ENCODE measurements at regions not wholly inside any gene's neighbourhood (a gene's known extent, or its start where the extent isn't known, plus 50 kb on each side); places are given as distances from the start of the nearest gene placed in this dataset.

DNA sequence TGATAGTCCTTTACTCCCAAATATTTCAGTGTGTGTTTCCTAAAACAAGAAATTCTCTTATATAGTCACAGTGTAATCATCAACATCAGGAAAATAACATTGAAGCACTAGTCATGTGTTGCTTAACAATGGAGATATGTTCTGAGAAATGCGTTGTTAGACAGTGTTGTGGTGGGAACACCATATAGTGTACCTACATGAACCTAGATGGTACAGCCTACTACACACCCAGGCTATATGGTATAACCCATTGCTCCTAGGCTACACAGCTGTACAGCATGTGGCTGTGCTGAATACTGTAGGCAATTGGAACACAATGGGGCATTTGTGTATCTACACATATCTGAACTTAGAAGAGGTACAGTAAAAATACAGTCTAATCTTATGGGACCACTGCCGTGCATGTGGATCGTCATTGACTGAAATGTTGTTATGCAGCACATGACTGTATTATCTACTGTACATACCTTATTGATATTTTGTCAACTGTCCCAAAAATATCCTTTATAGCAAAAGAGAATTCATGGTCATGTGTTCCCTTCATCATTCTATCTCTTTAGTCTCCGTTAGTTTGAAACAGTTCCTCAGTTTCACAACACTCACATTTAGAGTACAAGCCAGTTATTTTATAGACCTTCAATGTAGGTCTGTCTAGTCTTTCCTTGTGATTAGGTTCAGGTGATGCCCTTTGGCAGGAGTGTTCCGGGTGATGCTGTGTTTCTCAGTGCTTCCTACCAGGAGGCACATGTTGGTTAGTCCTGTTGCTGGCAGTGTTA lies 109.7 kb downstream of the SLC25A47 start:
- WGBS, 2 donors = 82 to 94% methylated on average over 5 of the region's 5 CpGs
- Histone ChIP-seq H3K4me3 (no peak overlapping the region), H3K9me3 (ENCODE audit: control insufficient read depth in 4 of 4, insufficient read depth in 3 of 4, low read length in 3 of 4) (no peaks in the 10 kb centered on the region), H3K27ac (ENCODE audit: low read depth in 1 of 2, low read length in 1 of 2) (no peak overlapping the region), H3K9ac (ENCODE audit: insufficient read depth in 1 of 2, low read length in 2 of 2) (no peak overlapping the region), H3K4me1 (ENCODE audit: control insufficient read depth in 5 of 5, insufficient read depth in 5 of 5, low read length in 5 of 5) (peaks cover 0 to 18% (median 13%) of the 10 kb centered on the region in 5 donors), H3K36me3 (ENCODE audit: control insufficient read depth in 4 of 4, insufficient read depth in 4 of 4, low read length in 4 of 4) (no peaks in the 10 kb centered on the region), H3K27me3 (ENCODE audit: control insufficient read depth in 3 of 3, insufficient read depth in 3 of 3, low read length in 2 of 3) (no peaks in the 10 kb centered on the region)
- TF ChIP-seq CTCF (IDR thresholded peaks at IDR 0.05; ENCODE audit: control extremely low read depth, extremely low read depth) = no peak
- no peak for ATAC-seq (ENCODE audit: insufficient read depth, low FRiP score)
- no peak for DNase-seq

DNA sequence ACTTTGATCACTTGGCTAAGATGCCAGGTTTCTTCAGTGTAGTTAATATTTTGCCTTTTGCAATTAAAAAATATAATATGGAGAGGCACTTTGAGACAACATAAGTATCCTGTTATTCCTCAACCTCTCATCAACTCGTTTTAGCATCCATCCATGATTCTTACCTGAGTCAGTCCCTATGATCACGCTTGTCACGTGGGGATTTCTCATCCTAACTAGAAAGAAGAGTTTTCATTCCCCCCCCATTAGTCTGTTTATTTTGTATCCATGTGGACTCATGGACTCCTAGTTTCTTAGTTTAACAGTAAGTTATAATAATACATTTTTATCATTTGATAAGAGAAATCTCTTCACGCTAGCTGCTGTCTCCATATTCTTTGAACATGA lies 110.3 kb downstream of the SLC25A47 start:
- H3K4me3 ChIP-seq = no peak overlapping the region
- peaks cover 0 to 24% (median 13%) of the 10 kb centered on the region in 5 donors for H3K4me1 ChIP-seq (ENCODE audit: control insufficient read depth in 5 of 5, insufficient read depth in 5 of 5, low read length in 5 of 5)
- no peak overlapping the region for H3K27ac ChIP-seq (ENCODE audit: low read depth in 1 of 2, low read length in 1 of 2)
- WGBS, 2 donors = 87 to 95% methylated on average over 4 of the region's 4 CpGs
- no peak for TF ChIP-seq CTCF (IDR thresholded peaks at IDR 0.05; ENCODE audit: control extremely low read depth, extremely low read depth)
- ATAC-seq (ENCODE audit: insufficient read depth, low FRiP score) (no peak), DNase-seq (no peak)
- no peak overlapping the region for H3K9ac ChIP-seq (ENCODE audit: insufficient read depth in 1 of 2, low read length in 2 of 2)
- H3K36me3 ChIP-seq (ENCODE audit: control insufficient read depth in 4 of 4, insufficient read depth in 4 of 4, low read length in 4 of 4) = no peaks in the 10 kb centered on the region
- no peaks in the 10 kb centered on the region for H3K9me3 ChIP-seq (ENCODE audit: control insufficient read depth in 4 of 4, insufficient read depth in 3 of 4, low read length in 3 of 4)
- H3K27me3 ChIP-seq (ENCODE audit: control insufficient read depth in 3 of 3, insufficient read depth in 3 of 3, low read length in 2 of 3) = no peaks in the 10 kb centered on the region

DNA sequence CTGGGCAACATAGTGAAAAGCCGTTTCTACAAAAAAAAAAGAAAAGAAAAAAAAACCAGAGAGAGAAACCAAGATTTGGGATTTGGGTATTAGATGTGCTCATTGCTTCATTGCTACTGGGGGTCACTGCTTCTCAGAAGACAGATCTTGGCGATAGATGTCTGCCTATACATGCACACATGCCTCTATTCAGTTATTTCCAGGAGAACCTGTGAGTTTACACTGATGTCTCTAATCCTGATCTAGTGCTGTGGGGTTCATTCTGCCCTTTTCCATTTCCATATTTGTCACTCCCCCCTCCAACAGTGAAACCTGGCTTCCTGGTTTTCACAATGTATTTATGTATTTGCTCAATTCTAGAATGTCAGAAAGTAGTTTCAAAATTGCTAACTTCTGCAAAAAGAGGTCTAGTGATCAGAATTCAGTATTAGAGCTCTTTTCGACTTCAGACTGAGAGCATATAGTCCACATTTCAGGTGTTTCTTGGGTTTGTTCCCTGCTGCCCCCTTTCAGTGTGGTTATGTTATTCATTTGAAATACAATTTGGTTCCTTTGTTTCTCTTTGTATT lies 111.0 kb downstream of the SLC25A47 start:
- no peak overlapping the region for H3K9ac ChIP-seq (ENCODE audit: insufficient read depth in 1 of 2, low read length in 2 of 2)
- no peak overlapping the region for H3K4me3 ChIP-seq
- no peaks in the 10 kb centered on the region for H3K36me3 ChIP-seq (ENCODE audit: control insufficient read depth in 4 of 4, insufficient read depth in 4 of 4, low read length in 4 of 4)
- no peak overlapping the region for H3K27ac ChIP-seq (ENCODE audit: low read depth in 1 of 2, low read length in 1 of 2)
- no peaks in the 10 kb centered on the region for H3K27me3 ChIP-seq (ENCODE audit: control insufficient read depth in 3 of 3, insufficient read depth in 3 of 3, low read length in 2 of 3)
- TF ChIP-seq CTCF (IDR thresholded peaks at IDR 0.05; ENCODE audit: control extremely low read depth, extremely low read depth) = no peak
- no peak for ATAC-seq (ENCODE audit: insufficient read depth, low FRiP score)
- H3K9me3 ChIP-seq (ENCODE audit: control insufficient read depth in 4 of 4, insufficient read depth in 3 of 4, low read length in 3 of 4) = no peaks in the 10 kb centered on the region
- DNase-seq = no peak
- WGBS, 2 donors = 45 to 72% methylated on average over 3 of the region's 3 CpGs
- H3K4me1 ChIP-seq (ENCODE audit: control insufficient read depth in 5 of 5, insufficient read depth in 5 of 5, low read length in 5 of 5) = peaks cover 0 to 27% (median 13%) of the 10 kb centered on the region in 5 donors

All from lung (tissue), 11 donors.